GM18517 (cell line): ENCODE measurements at regions not wholly inside any gene's neighbourhood (a gene's known extent, or its start where the extent isn't known, plus 50 kb on each side); places are given as distances from the start of the nearest gene placed in this dataset.

Experiments used
- ATAC-seq: cut with Tn5 transposase; IDR thresholded peaks from one replicate; pipeline ENCODE4 v1.9.1; 2021; ENCODE audit warnings: mild to moderate bottlenecking, moderate library complexity; ENCODE audit not compliant: unreplicated experiment

GRCh38 chr12:3931206-3931605 is 58.0 kb upstream of the PARP11 start:
- no peak for ATAC-seq

- no peak for ATAC-seq
Measured at GRCh38 chr12:3929875-3930615, 56.8 kb upstream of the PARP11 start.

GRCh38 chr12:3928538-3929184 is 55.5 kb upstream of the PARP11 start:
- ATAC-seq: no peak

DNA sequence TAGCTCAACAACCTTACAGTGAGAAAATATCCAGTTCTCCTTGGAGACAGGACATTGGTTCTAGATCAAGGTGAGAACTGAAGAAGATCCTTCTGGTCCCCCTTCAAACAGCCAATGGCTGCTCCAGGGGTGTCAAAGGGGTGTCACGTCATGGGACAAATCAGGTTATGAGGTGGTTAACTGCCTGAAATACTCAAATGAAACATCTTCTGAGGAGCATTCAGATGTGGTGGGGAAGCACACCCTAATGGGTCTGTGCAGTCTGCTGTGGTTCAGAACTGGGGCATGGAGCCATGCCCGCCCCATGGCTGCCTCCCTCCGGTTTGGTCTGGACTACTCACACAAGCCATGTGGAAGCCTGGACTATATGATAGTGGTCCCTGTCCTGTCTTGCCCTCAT is 52.4 kb upstream of the PARP11 start:
- no peak for ATAC-seq

DNA sequence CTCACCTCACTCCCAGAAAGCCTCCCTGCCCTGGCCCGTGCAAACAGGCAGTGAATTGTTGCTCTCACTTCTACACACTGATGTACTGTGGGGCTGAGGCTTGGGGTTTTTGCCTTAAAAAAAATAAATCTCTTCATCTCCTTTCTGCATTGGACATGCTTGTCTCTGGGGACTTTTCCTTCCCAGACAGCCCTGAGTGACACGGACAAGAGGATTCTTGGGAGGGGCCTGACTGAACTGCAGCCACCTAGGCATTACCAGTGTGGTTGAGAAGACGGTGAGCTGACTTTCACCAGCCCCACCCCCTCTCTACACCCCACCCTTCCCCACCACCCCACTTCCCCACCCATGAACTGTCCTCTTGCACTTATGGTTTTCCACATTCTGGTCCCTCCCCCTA is 51.6 kb upstream of the PARP11 start:
- no peak for ATAC-seq

DNA sequence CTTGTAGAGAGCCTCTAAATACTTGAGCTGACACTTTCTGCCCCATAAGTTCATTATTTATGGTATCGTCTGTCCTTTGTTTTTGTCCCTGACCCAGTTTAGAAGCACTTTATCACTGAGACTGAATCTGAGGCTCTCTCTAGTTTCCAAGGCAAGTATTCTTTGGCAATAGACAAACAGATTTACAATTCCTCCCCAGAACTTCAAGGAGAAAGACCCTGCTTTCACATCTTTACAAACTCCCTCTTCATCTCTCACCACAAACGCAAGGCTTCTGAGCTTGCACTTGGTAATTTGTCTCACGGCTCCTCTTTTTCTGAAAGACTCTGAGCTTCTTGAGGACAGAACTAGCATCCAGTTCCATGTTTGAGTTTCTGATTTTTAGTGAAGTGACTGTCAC is 49.8 kb upstream of the PARP11 start:
- no peak for ATAC-seq
